COR-L47 (cell line): ENCODE measurements at regions not wholly inside any gene's neighbourhood (a gene's known extent, or its start where the extent isn't known, plus 50 kb on each side); places are given as distances from the start of the nearest gene placed in this dataset.
"Not testable (repeated sequence)": the region's sequence is repeated elsewhere in the genome, so short reads cannot be mapped to it uniquely, and the experiment has no call there.

ENCODE experiments used
- DNase-seq: peaks from one replicate; lab custom pipeline; 2025; lab: John Stamatoyannopoulos, UW

DNA sequence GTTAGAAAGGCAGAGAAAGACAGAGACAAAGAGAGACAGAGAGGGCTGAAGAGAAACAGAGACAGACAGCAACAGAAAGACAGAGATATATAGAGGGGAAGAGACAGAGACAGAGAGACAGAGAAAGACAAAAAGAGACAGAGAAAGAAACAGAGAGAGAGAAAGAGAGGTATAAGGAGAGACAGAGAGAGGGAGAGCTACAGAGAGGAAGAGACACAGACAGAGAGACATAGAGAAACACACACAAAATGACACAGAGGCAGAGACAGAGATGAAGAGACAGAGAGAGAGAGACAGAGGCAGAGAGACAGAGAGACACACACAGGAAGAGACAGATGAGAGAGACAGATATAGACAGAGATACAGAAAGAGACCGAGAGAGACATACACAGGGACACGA is 168.6 kb downstream of the TMEM121 start:
- DNase-seq, result no peak

GRCh38 chr14:105696388-105696787 is 170.0 kb downstream of the TMEM121 start:
- DNase-seq, result not testable (repeated sequence)

- DNase-seq, result not testable (repeated sequence)
Measured at GRCh38 chr14:105697414-105697813, 171.0 kb downstream of the TMEM121 start.

GRCh38 chr14:105697955-105698354 is 171.6 kb downstream of the TMEM121 start:
- not testable (repeated sequence) for DNase-seq

- DNase-seq, result not testable (repeated sequence)
Measured at GRCh38 chr14:105698940-105699556, 172.7 kb downstream of the TMEM121 start.

GRCh38 chr14:105699706-105700105 is 173.3 kb downstream of the TMEM121 start:
- DNase-seq, result not testable (repeated sequence)

DNA sequence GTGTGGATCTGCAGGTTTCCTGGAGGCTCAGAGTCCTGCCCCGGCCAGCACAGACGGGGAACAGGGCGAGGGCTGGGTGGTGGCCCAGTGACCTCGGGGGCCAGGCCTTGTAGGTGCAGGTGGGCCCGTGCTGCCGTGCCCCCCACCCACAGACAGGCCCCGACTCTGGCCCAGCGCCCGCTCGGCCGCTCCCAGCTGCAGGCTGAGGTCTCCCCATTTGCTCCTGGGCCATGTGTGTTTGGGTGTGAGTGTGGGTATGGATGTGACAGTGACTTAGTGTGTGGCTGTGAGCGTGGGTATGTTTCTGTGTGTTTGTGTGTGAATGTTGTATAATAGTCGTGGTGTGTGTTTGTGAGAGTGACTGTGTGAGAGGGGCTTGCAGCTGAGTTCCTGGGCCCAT is 173.8 kb downstream of the TMEM121 start:
- DNase-seq, result not testable (repeated sequence)

- no peak for DNase-seq
Measured at GRCh38 chr14:105700622-105701288, 174.4 kb downstream of the TMEM121 start.

DNA sequence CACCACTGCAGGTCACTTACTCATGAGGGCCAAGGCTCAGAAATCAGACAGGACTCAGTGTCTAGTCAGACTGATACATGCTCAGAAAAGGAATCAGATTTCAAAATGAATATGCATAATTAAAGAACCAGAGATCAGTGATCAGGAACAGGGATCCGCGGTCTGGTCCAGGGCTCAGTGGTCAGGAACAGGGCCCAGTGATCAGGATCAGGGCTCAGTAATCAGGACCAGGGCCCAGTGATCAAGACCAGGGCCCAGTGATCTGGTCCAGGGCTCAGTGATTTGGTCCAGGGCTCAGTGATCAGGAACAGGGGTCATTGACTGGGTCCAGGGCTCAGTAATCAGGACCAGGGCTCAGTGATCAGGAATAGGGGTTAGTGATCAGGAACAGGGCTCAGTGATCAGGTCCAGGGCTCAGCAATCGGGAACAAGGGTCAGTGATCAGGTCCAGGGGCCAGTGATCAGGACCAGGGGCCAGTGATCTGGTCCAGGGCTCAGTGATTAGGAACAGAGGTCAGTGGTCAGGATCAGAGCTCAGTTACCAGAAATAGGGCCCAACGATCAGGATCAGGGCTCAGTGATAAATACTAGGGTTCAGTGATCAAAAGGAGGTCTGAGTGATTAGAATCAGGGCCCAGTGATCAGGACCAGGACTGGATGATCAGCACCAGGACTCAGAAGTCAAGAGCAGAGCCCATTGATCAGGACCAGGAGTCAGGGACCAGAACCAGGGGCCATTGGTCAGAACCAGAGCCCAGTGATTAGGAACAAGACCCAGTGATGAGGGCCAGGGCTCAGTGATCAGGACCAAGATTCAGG is 175.3 kb downstream of the TMEM121 start:
- no peak for DNase-seq

- DNase-seq, result no peak
Measured at GRCh38 chr14:105702275-105702817, 176.0 kb downstream of the TMEM121 start.

- DNase-seq, result not testable (repeated sequence)
Measured at GRCh38 chr14:105703044-105703665, 176.8 kb downstream of the TMEM121 start.

DNA sequence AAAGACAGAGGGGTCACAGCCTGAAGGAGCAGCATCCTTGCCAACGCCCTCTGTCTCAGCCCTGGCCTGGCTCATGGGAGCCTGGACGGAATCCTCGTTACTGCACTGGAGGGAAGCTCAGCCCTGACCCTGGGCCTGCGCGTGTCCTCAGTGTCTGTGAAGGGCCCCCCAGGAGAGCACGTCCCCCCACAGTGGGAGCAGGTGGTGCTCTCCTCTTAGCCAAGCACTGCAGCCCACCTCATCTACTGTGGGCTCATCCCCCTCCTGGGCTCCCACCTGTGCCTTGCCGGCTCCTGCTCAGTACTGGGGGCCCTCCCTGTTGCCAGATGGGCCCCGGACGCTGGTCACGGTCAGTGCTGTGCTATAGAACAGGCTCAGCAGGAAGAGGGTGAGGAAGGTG is 177.7 kb downstream of the TMEM121 start:
- not testable (repeated sequence) for DNase-seq

DNA sequence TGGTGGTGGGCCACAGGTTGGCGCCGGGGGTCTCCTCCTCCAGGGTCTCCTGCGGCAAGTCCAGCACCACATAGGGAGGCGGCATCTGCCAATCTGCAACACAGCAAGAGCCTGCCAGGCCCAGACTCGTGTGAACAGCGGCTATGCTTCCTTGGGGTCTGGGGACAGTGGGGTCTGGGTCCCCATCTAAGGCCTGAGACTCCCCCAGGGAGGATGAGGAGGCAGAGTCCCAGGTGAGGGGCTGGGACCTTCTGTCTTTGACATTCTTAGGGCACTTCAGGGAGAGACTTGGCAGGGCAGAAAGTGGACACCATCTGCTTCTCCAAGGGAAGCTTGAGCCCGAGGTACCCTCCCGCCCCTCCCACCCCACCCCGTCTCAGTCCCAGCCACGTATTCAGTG is 178.1 kb downstream of the TMEM121 start:
- DNase-seq, result not testable (repeated sequence)

GRCh38 chr14:105705512-105705861 is 179.1 kb downstream of the TMEM121 start:
- not testable (repeated sequence) for DNase-seq

GRCh38 chr14:105705862-105706700 is 179.7 kb downstream of the TMEM121 start:
- DNase-seq, result not testable (repeated sequence)

DNA sequence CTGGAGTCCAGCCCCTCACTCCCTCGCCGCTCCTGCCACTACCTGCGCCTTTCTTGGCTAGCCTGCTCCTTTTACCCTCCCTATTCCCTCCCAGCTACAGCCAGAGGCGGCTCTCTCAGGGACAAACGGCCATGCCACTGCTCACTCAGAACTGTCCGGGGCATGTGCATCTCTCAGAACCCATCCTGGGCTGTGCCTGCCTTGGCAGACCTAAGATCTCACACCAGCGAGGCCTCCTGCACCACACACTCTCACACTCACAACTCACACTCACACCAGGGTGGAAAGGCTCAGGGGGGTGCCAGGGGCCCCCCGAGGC is 180.3 kb downstream of the TMEM121 start:
- DNase-seq, result not testable (repeated sequence)

DNA sequence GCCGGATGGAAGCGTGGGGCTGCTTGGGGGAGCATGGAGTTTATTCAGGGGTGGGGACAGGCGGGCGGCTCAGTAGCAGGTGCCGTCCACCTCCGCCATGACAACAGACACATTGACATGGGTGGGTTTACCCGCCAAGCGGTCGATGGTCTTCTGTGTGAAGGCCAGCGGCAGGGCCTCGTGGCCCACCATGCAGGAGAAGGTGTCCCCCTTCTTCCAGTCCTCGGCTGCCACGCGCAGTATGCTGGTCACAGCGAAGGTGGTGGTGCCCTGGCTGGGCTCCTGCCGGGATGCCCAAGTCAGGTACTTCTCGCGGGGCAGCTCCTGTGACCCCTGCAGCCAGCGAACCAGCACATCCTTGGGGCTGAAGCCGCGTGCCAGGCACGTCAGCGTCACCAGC is 180.7 kb downstream of the TMEM121 start:
- not testable (repeated sequence) for DNase-seq

- DNase-seq, result not testable (repeated sequence)
Measured at GRCh38 chr14:105707723-105708151, 181.4 kb downstream of the TMEM121 start.

DNA sequence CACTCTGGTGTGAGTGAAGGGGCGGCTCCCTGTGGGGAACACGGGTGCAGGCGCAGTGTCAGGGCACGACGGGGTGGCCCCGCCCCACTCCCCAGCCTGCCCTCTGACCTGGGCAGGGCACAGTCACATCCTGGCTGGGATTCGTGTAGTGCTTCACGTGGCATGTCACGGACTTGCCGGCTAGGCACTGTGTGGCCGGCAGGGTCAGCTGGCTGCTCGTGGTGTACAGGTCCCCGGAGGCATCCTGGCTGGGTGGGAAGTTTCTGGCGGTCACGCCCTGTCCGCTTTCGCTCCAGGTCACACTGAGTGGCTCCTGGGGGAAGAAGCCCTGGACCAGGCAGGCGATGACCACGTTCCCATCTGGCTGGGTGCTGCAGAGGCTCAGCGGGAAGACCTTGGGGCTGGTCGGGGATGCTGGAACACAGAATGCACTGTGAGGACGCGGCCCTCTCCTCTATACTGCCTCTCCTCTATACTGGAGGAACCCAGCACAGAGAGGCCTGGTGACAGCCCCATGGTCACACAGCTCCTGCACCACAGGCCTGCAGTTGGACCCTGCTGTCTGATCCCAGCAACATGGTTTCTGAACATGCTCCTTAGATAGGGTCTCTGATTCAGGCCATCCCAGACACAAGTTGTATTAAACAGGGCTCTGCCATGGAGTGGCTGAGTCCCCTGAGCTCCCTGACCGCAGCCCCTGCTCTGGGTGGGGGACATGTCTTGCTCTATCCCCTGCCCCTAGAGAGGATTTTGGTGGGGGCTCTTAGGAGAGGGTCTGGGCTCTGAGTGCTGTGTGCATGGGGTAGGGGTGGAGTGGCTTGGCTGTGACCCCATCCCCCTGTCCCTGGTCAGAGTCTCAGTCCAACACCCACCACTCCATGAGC is 182.1 kb downstream of the TMEM121 start:
- DNase-seq, result not testable (repeated sequence)
